ENCODE measurements at regions not wholly inside any gene's neighbourhood (a gene's known extent, or its start where the extent isn't known, plus 50 kb on each side); places are given as distances from the start of the nearest gene placed in this dataset.

- H3K27ac ChIP-seq: no peak overlapping the region
- TF ChIP-seq CTCF (IDR thresholded peaks at IDR 0.05): no peak
- no peak for TF ChIP-seq ZFX (IDR thresholded peaks at IDR 0.05; ENCODE audit: borderline replicate concordance)
These were observed 101.5 kb upstream of the ZNF462 start for GRCh38 chr9:106761493-106761892.

GRCh38 chr9:106766616-106767015, 96.3 kb upstream of the ZNF462 start:
- no peak overlapping the region for H3K27ac ChIP-seq
- TF ChIP-seq ZFX (IDR thresholded peaks at IDR 0.05; ENCODE audit: borderline replicate concordance) (no peak), CTCF (IDR thresholded peaks at IDR 0.05) (no peak)

GRCh38 chr9:106769331-106769730, 93.6 kb upstream of the ZNF462 start:
- TF ChIP-seq CTCF (IDR thresholded peaks at IDR 0.05) (no peak), ZFX (IDR thresholded peaks at IDR 0.05; ENCODE audit: borderline replicate concordance) (no peak)
- no peak overlapping the region for H3K27ac ChIP-seq

GRCh38 chr9:106771608-106772007, 91.4 kb upstream of the ZNF462 start:
- no peak overlapping the region for H3K27ac ChIP-seq
- TF ChIP-seq CTCF (IDR thresholded peaks at IDR 0.05): no peak
- no peak for TF ChIP-seq ZFX (IDR thresholded peaks at IDR 0.05; ENCODE audit: borderline replicate concordance)

GRCh38 chr9:106772523-106773290, 90.3 kb upstream of the ZNF462 start:
- TF ChIP-seq CTCF (IDR thresholded peaks at IDR 0.05) (no peak), ZFX (IDR thresholded peaks at IDR 0.05; ENCODE audit: borderline replicate concordance) (no peak)
- H3K27ac ChIP-seq: no peak overlapping the region

GRCh38 chr9:106773750-106774149, 89.2 kb upstream of the ZNF462 start:
- H3K27ac ChIP-seq: no peak overlapping the region
- TF ChIP-seq ZFX (IDR thresholded peaks at IDR 0.05; ENCODE audit: borderline replicate concordance) (no peak), CTCF (IDR thresholded peaks at IDR 0.05) (no peak)

GRCh38 chr9:106775960-106776359, 87.0 kb upstream of the ZNF462 start:
- H3K27ac ChIP-seq: no peak overlapping the region
- TF ChIP-seq CTCF (IDR thresholded peaks at IDR 0.05) (no peak), ZFX (IDR thresholded peaks at IDR 0.05; ENCODE audit: borderline replicate concordance) (no peak)

Data from 22Rv1 (cell line).